Type B pancreatic cell (in vitro differentiated cells): ENCODE measurements at regions not wholly inside any gene's neighbourhood (a gene's known extent, or its start where the extent isn't known, plus 50 kb on each side); places are given as distances from the start of the nearest gene placed in this dataset.

Experiments
- DNase-seq: peaks from one replicate; pipeline ENCODE4 v3.0.0; 2021; ENCODE audit warnings: mixed read lengths; ENCODE audit not compliant: unreplicated experiment; ENCODE audit errors: extremely low spot score
- H3K27ac Mint-ChIP-seq: 2 replicates; pipeline ENCODE4 v1.8.0; 2021; ENCODE audit warnings: mild to moderate bottlenecking, mixed read lengths
- H3K27me3 Mint-ChIP-seq: 2 replicates; pipeline ENCODE4 v1.8.0; 2021; ENCODE audit warnings: mixed read lengths
- H3K36me3 Mint-ChIP-seq: 2 replicates; pipeline ENCODE4 v1.8.0; 2021; ENCODE audit warnings: mixed read lengths
- H3K4me1 Mint-ChIP-seq: one replicate; pipeline ENCODE4 v1.8.0; 2021; ENCODE audit warnings: mixed read lengths; ENCODE audit not compliant: unreplicated experiment
- H3K4me3 Mint-ChIP-seq: 2 replicates; pipeline ENCODE4 v1.8.0; 2021; ENCODE audit warnings: mild to moderate bottlenecking, mixed read lengths
- H3K9me3 Mint-ChIP-seq: 2 replicates; pipeline ENCODE4 v1.8.0; 2021; ENCODE audit warnings: mixed read lengths
- CTCF ChIP-seq: fragments of 200-600 bp; sonication (generic); conservative IDR thresholded peaks from 2 replicates; pipeline ENCODE4 v1.5.0; 2021; ENCODE audit warnings: antibody characterized with exemption, mild to moderate bottlenecking

GRCh38 chr20:11242320-11242719 lies 568.5 kb upstream of the JAG1 start:
- no peak overlapping the region for H3K27ac Mint-ChIP-seq
- H3K4me1 Mint-ChIP-seq: peaks cover 6% of the 10 kb centered on the region
- no peaks in the 10 kb centered on the region for H3K9me3 Mint-ChIP-seq
- H3K27me3 Mint-ChIP-seq: peaks cover 6% of the 10 kb centered on the region
- no peak for DNase-seq
- H3K4me3 Mint-ChIP-seq: no peak overlapping the region
- H3K36me3 Mint-ChIP-seq: no peaks in the 10 kb centered on the region
- TF ChIP-seq CTCF: no peak

- H3K36me3 Mint-ChIP-seq: no peaks in the 10 kb centered on the region
- peaks cover 34% of the 10 kb centered on the region for H3K4me1 Mint-ChIP-seq
- H3K9me3 Mint-ChIP-seq: no peaks in the 10 kb centered on the region
- DNase-seq: no peak
- peaks cover 34% of the 10 kb centered on the region for H3K27me3 Mint-ChIP-seq
- no peak overlapping the region for H3K27ac Mint-ChIP-seq
- TF ChIP-seq CTCF: no peak
- H3K4me3 Mint-ChIP-seq: no peak overlapping the region
Measured at GRCh38 chr20:11245431-11245830, 571.6 kb upstream of the JAG1 start.

- H3K27ac Mint-ChIP-seq: no peak overlapping the region
- H3K36me3 Mint-ChIP-seq: no peaks in the 10 kb centered on the region
- H3K27me3 Mint-ChIP-seq: peaks cover 36% of the 10 kb centered on the region
- no peaks in the 10 kb centered on the region for H3K9me3 Mint-ChIP-seq
- no peak for TF ChIP-seq CTCF
- no peak overlapping the region for H3K4me3 Mint-ChIP-seq
- peaks cover 34% of the 10 kb centered on the region for H3K4me1 Mint-ChIP-seq
- DNase-seq: no peak
Measured at GRCh38 chr20:11246251-11246775, 572.5 kb upstream of the JAG1 start.

- DNase-seq: no peak
- no peak for TF ChIP-seq CTCF
- H3K27me3 Mint-ChIP-seq: peaks cover 37% of the 10 kb centered on the region
- peaks cover 34% of the 10 kb centered on the region for H3K4me1 Mint-ChIP-seq
- no peak overlapping the region for H3K4me3 Mint-ChIP-seq
- no peak overlapping the region for H3K27ac Mint-ChIP-seq
- H3K9me3 Mint-ChIP-seq: no peaks in the 10 kb centered on the region
- H3K36me3 Mint-ChIP-seq: no peaks in the 10 kb centered on the region
Measured at GRCh38 chr20:11247046-11248010, 573.5 kb upstream of the JAG1 start.

GRCh38 chr20:11248011-11248409 lies 574.2 kb upstream of the JAG1 start:
- Mint-ChIP-seq H3K4me3 (no peak overlapping the region), H3K4me1 (peaks cover 34% of the 10 kb centered on the region), H3K27ac (no peak overlapping the region), H3K27me3 (peaks cover 31% of the 10 kb centered on the region), H3K9me3 (no peaks in the 10 kb centered on the region), H3K36me3 (no peaks in the 10 kb centered on the region)
- DNase-seq: no peak
- no peak for TF ChIP-seq CTCF
